Adipocyte (in vitro differentiated cells): ENCODE measurements at regions not wholly inside any gene's neighbourhood (a gene's known extent, or its start where the extent isn't known, plus 50 kb on each side); places are given as distances from the start of the nearest gene placed in this dataset.

Experiments
- DNase-seq: peaks from one replicate; pipeline ENCODE4 v3.0.0-alpha.2; 2015; ENCODE audit warnings: low read depth
- H3K27me3 ChIP-seq: replicated peaks from 2 replicates; pipeline ENCODE4 v1.7.0; 2013; ENCODE audit warnings: mild to moderate bottlenecking, low read length, moderate library complexity; ENCODE audit not compliant: control insufficient read depth, insufficient read depth
- H3K36me3 ChIP-seq: 2 replicates; pipeline ENCODE4 v1.7.0; 2013; ENCODE audit warnings: low read length, mild to moderate bottlenecking, moderate library complexity; ENCODE audit not compliant: control insufficient read depth, insufficient read depth, severe bottlenecking
- H3K4me1 ChIP-seq: 2 replicates; pipeline ENCODE4 v1.7.0; 2013; ENCODE audit warnings: mild to moderate bottlenecking, low read length, moderate library complexity; ENCODE audit not compliant: control insufficient read depth, insufficient read depth
- H3K4me3 ChIP-seq: 2 replicates; pipeline ENCODE4 v1.7.0; 2013; ENCODE audit warnings: mild to moderate bottlenecking, low read length, moderate library complexity
- H3K9ac ChIP-seq: 2 replicates; pipeline ENCODE4 v1.7.0; 2013; ENCODE audit warnings: mild to moderate bottlenecking, low read length, moderate library complexity
- H3K9me3 ChIP-seq: 2 replicates; pipeline ENCODE4 v1.7.0; 2013; ENCODE audit warnings: mild to moderate bottlenecking, low read length, moderate library complexity; ENCODE audit not compliant: control insufficient read depth

DNA sequence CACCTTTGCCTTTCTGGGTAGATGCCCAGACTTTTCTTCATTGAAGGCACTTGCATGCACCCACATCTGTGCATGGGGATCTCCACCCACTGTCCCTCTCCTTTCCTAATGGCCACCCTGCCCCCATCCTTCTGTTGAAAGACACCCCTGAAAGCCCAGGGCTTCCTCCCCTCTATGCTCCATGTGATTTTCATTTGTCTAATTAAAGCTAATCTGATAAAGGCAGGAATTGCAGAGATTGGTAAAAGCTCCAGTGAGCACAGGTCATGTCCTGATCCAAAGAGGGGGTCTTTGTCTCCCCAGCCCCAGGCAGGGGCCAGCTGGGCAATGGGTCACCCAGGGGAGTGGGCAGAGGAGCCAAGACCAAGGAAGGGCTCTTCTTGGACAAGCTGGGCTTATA, 107.6 kb upstream of the CD82 start:
- peaks cover 46% of the 10 kb centered on the region for H3K27me3 ChIP-seq
- no peak overlapping the region for H3K9ac ChIP-seq
- H3K36me3 ChIP-seq = no peaks in the 10 kb centered on the region
- no peak overlapping the region for H3K4me3 ChIP-seq
- no peaks in the 10 kb centered on the region for H3K4me1 ChIP-seq
- H3K9me3 ChIP-seq = peaks cover 24% of the 10 kb centered on the region
- no peak for DNase-seq

DNA sequence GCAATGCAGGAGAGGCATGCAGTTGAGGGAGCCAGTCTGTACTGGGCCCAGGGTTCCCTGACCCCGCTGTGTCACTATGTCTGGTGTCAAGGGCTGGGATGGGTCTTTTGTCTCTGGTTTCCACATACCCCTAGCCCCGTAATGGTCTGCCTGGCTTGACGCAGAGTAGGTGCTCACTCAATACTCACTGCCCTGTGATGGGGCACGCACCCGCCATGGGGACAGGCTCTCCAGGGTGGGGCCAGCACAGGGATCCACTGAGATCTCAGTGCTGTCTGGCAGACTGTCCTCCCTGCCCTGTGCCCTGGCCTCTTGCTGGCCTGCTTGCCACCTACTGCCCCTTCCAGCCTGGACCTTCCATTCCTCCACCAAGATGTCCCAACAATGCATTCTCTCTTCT, 101.7 kb upstream of the CD82 start:
- Histone ChIP-seq H3K9me3 (peaks cover 52% of the 10 kb centered on the region), H3K4me1 (no peaks in the 10 kb centered on the region), H3K36me3 (no peaks in the 10 kb centered on the region), H3K4me3 (no peak overlapping the region), H3K9ac (no peak overlapping the region), H3K27me3 (peaks cover 69% of the 10 kb centered on the region)
- no peak for DNase-seq

DNA sequence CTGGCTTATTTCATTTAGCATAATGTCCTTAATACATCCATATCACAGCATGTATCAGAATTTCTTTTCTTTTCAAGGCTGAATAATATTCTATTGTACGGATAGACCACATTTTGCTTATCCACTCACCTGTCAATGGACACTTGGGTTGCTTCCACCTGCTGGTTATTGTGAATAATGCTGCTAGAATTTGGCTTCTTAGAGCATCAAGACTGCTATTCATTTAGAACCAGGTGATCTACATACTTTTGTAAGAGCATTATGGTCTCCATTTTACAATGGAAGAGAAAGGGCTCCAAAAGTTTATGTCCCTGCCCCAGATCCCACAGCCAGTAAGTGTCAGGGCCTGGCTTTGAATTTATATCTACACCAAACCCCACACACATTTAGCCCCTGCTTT, 100.7 kb upstream of the CD82 start:
- peaks cover 75% of the 10 kb centered on the region for H3K27me3 ChIP-seq
- DNase-seq = no peak
- no peak overlapping the region for H3K9ac ChIP-seq
- no peaks in the 10 kb centered on the region for H3K4me1 ChIP-seq
- H3K9me3 ChIP-seq = peaks cover 48% of the 10 kb centered on the region
- no peaks in the 10 kb centered on the region for H3K36me3 ChIP-seq
- H3K4me3 ChIP-seq = no peak overlapping the region

DNA sequence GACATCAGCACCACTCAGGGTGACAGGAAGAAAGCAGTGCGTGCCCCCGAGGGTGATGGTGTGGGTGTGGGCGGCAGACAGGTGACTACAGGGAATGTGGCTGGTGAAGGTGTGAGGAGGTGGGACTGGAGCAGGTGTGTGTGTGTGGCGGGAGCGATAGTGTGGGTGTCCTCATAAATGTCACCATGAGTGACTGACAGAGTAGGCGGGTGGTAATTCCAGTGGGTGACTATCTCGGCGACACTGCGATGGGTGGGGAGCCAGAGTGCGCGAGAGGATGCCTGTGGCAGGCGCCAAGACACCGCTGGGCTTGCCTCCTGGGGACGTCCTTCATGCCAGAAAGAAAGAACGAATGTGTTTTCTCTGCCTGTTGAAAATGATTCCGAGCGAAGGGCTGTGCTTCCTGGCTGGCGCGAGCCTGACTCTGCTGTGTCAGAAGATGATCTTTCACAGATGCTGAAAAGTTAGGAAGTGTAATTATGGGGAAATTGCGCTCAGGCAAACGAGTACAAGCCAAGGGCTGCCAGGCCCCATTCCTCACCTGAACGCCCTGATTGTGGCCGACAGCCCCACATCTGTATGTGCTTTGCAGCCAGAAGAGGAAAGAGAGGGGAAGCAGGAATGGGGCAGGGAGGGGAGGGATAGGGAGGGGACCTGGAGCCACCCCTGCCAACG, 98.8 kb upstream of the CD82 start:
- Histone ChIP-seq H3K36me3 (no peaks in the 10 kb centered on the region), H3K4me3 (no peak overlapping the region), H3K27me3 (peaks cover 65% of the 10 kb centered on the region), H3K9ac (no peak overlapping the region), H3K9me3 (peaks cover 28% of the 10 kb centered on the region), H3K4me1 (no peaks in the 10 kb centered on the region)
- peak; percentile 34 for DNase-seq

DNA sequence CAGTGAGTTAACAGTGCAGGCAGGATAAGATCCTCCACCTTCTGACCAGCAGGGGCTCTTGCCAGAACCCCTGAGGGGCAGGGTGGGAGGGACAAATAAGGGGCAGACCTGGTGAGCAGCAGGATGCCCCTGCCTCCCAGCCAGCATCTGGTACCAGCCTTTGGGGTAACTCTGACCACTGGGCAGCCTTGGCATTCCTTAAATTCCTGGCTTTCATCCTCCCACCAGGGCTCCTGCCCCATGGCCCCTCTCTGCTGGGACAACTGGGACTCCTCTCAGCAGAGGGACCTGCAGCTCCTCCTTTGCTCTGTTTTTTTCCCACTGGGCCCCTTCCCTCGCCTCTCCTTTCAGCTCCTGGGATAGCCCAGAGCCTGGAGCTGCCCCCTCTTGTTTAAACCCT, 98.0 kb upstream of the CD82 start:
- Histone ChIP-seq H3K27me3 (peaks cover 64% of the 10 kb centered on the region), H3K36me3 (no peaks in the 10 kb centered on the region), H3K9ac (no peak overlapping the region), H3K4me3 (no peak overlapping the region), H3K9me3 (peaks cover 27% of the 10 kb centered on the region), H3K4me1 (no peaks in the 10 kb centered on the region)
- no peak for DNase-seq

DNA sequence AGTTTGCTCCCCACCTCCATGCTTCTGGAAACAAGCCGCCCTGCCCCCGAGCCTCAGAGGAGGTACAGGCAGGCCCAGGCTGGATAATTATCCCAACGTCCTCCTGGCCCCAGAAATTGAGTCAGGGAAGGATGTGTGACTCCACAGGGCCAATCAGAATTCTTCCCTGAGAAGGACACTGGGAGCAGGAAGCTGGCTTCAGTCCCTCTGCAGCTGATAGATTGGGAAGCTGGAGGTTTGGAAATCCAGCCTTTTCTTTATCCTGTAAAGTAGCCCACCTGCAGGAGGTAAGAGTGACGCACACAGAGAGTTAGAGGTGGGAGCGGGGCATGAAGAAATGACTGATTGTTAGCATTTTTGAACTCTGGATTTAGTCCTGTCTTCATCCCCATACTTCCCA, 97.5 kb upstream of the CD82 start:
- Histone ChIP-seq H3K4me3 (no peak overlapping the region), H3K4me1 (no peaks in the 10 kb centered on the region), H3K27me3 (peaks cover 64% of the 10 kb centered on the region), H3K9ac (no peak overlapping the region), H3K9me3 (peaks cover 27% of the 10 kb centered on the region), H3K36me3 (no peaks in the 10 kb centered on the region)
- no peak for DNase-seq

DNA sequence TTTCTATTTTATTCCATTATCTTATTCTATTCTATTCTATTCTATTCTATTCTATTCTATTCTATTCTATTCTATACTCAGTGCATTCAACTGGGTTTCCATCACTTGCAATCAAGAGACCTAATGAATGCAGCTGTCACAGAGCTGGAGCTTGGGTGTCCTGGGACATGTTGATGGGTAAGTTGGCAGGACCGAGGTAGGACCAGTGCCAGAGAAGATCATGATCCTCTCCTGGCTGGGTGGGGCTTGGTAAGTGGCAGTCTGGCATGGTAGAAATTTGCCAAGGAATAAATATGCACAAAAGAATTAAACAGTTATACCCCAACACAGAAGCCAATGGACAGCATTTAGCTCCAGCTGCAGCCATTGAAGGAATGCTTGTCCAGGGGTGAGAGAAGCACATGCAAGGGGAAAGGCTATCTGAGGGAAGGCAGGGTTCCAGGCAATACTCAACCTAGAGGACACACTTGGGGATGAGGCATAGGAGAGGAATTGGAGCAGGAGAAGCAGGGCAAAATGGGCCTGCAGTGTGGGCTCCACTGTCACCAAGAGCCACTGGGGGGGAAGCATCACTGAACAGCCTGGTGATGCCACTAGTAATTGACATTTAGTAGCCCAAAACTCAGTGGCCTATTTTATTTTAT, 97.0 kb upstream of the CD82 start:
- Histone ChIP-seq H3K9me3 (peaks cover 22% of the 10 kb centered on the region), H3K4me3 (no peak overlapping the region), H3K27me3 (peaks cover 65% of the 10 kb centered on the region), H3K36me3 (no peaks in the 10 kb centered on the region), H3K9ac (no peak overlapping the region), H3K4me1 (no peaks in the 10 kb centered on the region)
- no peak for DNase-seq

DNA sequence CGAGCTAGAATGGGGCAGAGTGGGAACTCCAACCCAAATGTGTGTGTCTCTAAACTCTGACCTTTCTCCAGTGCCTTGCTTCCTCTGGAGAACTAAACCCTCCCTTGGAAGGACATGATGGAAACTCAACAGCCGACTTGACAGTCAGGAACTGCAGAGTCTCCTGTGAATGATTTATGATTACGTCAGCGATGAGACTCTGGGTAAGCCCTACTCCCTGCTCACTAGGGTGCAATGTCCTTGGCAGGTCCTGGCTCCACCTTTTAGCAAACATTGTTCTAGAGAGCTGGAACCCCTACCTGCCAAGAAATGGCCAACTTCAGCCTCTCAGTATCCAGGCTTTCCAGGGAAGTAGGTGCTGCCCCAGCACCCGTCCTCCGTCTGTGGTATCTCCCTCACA, 96.1 kb upstream of the CD82 start:
- no peak overlapping the region for H3K9ac ChIP-seq
- DNase-seq = no peak
- peaks cover 65% of the 10 kb centered on the region for H3K27me3 ChIP-seq
- H3K9me3 ChIP-seq = peaks cover 12% of the 10 kb centered on the region
- no peaks in the 10 kb centered on the region for H3K4me1 ChIP-seq
- no peak overlapping the region for H3K4me3 ChIP-seq
- no peaks in the 10 kb centered on the region for H3K36me3 ChIP-seq

DNA sequence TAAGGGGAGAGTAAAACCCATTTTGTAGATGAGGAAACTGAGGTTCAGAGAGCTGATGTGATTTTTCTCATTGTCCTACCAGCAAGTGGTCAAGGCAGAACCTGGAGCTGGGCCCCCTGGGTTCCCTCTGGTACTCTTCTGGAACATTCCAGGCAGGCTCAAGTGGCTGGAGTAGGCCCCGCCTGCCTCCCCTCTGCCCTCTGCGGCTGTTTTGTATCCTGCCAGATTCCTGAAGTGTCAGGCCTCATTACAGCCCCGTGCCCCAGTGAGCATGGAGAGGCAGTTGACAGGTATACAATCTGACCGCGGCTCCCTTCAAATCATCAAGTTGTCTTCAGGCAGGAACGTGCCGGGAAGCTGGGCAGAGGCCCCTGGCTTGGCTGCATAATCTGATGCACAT, 94.6 kb upstream of the CD82 start:
- Histone ChIP-seq H3K9ac (no peak overlapping the region), H3K36me3 (no peaks in the 10 kb centered on the region), H3K4me1 (no peaks in the 10 kb centered on the region), H3K27me3 (peaks cover 68% of the 10 kb centered on the region), H3K9me3 (no peaks in the 10 kb centered on the region), H3K4me3 (no peak overlapping the region)
- peak; percentile 41 for DNase-seq

DNA sequence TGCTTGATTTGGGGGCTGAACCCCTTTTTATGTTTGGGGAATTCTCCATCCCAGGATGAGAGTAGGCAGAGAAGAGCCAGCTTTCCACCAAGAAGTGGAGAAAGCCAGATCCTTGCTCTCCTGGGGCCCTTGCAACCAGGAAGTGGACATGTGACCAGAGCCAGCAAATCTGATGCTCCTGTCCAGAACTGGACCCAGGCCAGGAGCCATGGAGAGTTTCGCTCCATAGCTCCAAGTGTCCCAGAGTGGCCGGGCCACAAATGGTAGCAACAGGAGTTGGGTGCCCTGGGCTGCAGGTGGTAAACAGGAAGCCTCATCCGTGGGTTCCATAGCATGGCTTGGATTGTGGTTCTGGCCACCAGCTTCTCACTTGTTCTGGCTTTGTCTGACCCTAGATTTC, 93.9 kb upstream of the CD82 start:
- Histone ChIP-seq H3K9ac (no peak overlapping the region), H3K27me3 (peaks cover 68% of the 10 kb centered on the region), H3K9me3 (no peaks in the 10 kb centered on the region), H3K36me3 (no peaks in the 10 kb centered on the region), H3K4me1 (no peaks in the 10 kb centered on the region), H3K4me3 (no peak overlapping the region)
- no peak for DNase-seq

DNA sequence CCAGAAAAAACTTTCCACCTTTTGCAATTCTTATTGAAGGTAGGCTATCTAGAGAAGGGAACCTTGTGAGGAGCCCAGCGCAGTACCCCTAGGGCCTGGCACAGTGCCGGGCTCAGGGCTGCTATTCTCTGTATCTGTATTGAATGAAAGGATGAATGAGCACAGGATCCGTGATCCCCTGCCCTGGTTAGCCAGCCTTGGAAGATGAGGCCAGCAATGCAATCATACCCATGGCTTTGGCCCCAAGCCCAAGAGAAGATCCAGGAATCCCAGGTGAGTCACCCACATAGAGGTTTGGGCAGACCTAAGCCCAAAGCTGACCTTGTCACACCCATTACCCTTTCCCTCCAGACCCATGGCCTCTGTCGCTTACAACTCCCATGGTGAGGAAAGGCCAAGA, 92.5 kb upstream of the CD82 start:
- Histone ChIP-seq H3K4me3 (no peak overlapping the region), H3K36me3 (no peaks in the 10 kb centered on the region), H3K9ac (no peak overlapping the region), H3K9me3 (peaks cover 2% of the 10 kb centered on the region), H3K4me1 (no peaks in the 10 kb centered on the region), H3K27me3 (peaks cover 58% of the 10 kb centered on the region)
- DNase-seq = no peak

DNA sequence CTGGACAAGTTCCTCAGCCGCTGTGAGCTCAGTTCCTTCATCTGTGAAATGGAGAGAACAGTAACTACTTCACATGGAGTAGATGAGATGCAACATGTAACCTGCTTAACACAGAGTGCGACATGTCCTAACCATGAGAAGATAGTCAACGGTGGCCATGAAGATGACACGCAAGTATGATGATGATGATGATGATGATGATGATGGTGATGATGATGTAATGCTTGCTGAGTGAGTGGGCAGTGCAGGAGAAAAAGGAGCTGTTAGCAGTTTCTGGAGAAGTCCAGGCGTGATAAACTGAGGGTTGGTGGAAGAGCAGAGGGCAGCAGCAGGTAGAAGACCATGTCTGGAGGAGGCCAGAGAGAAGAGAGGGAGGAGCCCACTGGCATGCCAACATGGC, 90.8 kb upstream of the CD82 start:
- Histone ChIP-seq H3K9ac (no peak overlapping the region), H3K4me1 (no peaks in the 10 kb centered on the region), H3K27me3 (peaks cover 57% of the 10 kb centered on the region), H3K4me3 (no peak overlapping the region), H3K36me3 (no peaks in the 10 kb centered on the region), H3K9me3 (peaks cover 3% of the 10 kb centered on the region)
- no peak for DNase-seq
